Stimulated activated CD4-positive, alpha-beta T cell treated with anti-CD3 and anti-CD28 coated beads, Interleukin-2, amount 100 ng/mL, for 48 hours (primary cell): ENCODE measurements at regions not wholly inside any gene's neighbourhood (a gene's known extent, or its start where the extent isn't known, plus 50 kb on each side); places are given as distances from the start of the nearest gene placed in this dataset.

Source experiments
- DNase-seq, 2 donors: peaks; one replicate each; pipeline ENCODE4 v3.0.0-alpha.2; 2020

- no peak for DNase-seq
These were observed 395.2 kb downstream of the RAD51AP2 start for GRCh38 chr2:17122887-17123501.

- no peak for DNase-seq
These were observed 402.8 kb downstream of the RAD51AP2 start for GRCh38 chr2:17115466-17115865.

- DNase-seq, result no peak
These were observed 403.2 kb downstream of the RAD51AP2 start for GRCh38 chr2:17115042-17115441.

GRCh38 chr2:17107871-17108270, 410.4 kb downstream of the RAD51AP2 start:
- DNase-seq, result no peak

GRCh38 chr2:17107151-17107550, 411.1 kb downstream of the RAD51AP2 start:
- DNase-seq, result no peak

GRCh38 chr2:17106418-17106817, 411.8 kb downstream of the RAD51AP2 start:
- no peak for DNase-seq

- no peak for DNase-seq
These were observed 413.8 kb downstream of the RAD51AP2 start for GRCh38 chr2:17104454-17104853.

GRCh38 chr2:17101596-17101995, 416.6 kb downstream of the RAD51AP2 start:
- no peak for DNase-seq

- no peak for DNase-seq
These were observed 417.1 kb downstream of the RAD51AP2 start for GRCh38 chr2:17101091-17101490.

GRCh38 chr2:17095340-17095739, 422.9 kb downstream of the RAD51AP2 start:
- DNase-seq, result no peak

GRCh38 chr2:17093712-17094111, 424.5 kb downstream of the RAD51AP2 start:
- no peak for DNase-seq

GRCh38 chr2:17086990-17087389, 421.4 kb upstream of the CYRIA start:
- no peak for DNase-seq

- no peak for DNase-seq
These were observed 420.0 kb upstream of the CYRIA start for GRCh38 chr2:17085546-17086202.

GRCh38 chr2:17084877-17085276, 419.2 kb upstream of the CYRIA start:
- no peak for DNase-seq

- no peak for DNase-seq
These were observed 418.3 kb upstream of the CYRIA start for GRCh38 chr2:17083902-17084301.

GRCh38 chr2:17079262-17079661, 413.6 kb upstream of the CYRIA start:
- DNase-seq, result no peak

- DNase-seq, result no peak
These were observed 410.9 kb upstream of the CYRIA start for GRCh38 chr2:17076533-17076932.

- DNase-seq, result no peak
These were observed 405.1 kb upstream of the CYRIA start for GRCh38 chr2:17070711-17071110.

GRCh38 chr2:17069564-17069963, 403.9 kb upstream of the CYRIA start:
- no peak for DNase-seq

- DNase-seq, result no peak
These were observed 402.4 kb upstream of the CYRIA start for GRCh38 chr2:17068021-17068420.

GRCh38 chr2:17065536-17065935, 399.9 kb upstream of the CYRIA start:
- DNase-seq, result no peak

GRCh38 chr2:17061028-17061427, 395.4 kb upstream of the CYRIA start:
- DNase-seq, result no peak

- DNase-seq, result no peak
These were observed 393.8 kb upstream of the CYRIA start for GRCh38 chr2:17059458-17059857.

GRCh38 chr2:17058772-17059402, 393.3 kb upstream of the CYRIA start:
- no peak for DNase-seq
